ENCODE measurements at regions not wholly inside any gene's neighbourhood (a gene's known extent, or its start where the extent isn't known, plus 50 kb on each side); places are given as distances from the start of the nearest gene placed in this dataset.

GRCh38 chr11:28715726-28716125 lies 607.5 kb downstream of the METTL15 start:
- TF ChIP-seq CTCF (IDR thresholded peaks at IDR 0.05 in 4 of 5, conservative IDR thresholded peaks at IDR 0.05 in 1 of 5) (no peak), POLR2A (IDR thresholded peaks at IDR 0.05) (no peak)
